ENCODE measurements at regions not wholly inside any gene's neighbourhood (a gene's known extent, or its start where the extent isn't known, plus 50 kb on each side); places are given as distances from the start of the nearest gene placed in this dataset.

GRCh38 chr2:155528034-155528433, 804.5 kb downstream of the NR4A2 start:
- no peak for TF ChIP-seq CTCF (IDR thresholded peaks at IDR 0.05)

GRCh38 chr2:155525199-155525598, 807.3 kb downstream of the NR4A2 start:
- no peak for DNase-seq
- H3K27ac Mint-ChIP-seq, result no peak overlapping the region
- no peaks in the 10 kb centered on the region for H3K9me3 Mint-ChIP-seq
- no peaks in the 10 kb centered on the region for H3K36me3 Mint-ChIP-seq (ENCODE audit: low read depth)
- TF ChIP-seq CTCF (IDR thresholded peaks at IDR 0.05), result no peak
- no peak overlapping the region for H3K4me3 Mint-ChIP-seq
- peaks cover 4% of the 10 kb centered on the region for H3K27me3 Mint-ChIP-seq (ENCODE audit: low read depth, poor library complexity)
- H3K4me1 Mint-ChIP-seq, result no peaks in the 10 kb centered on the region

More at GRCh38 chr2:155528034-155528433, 804.5 kb downstream of the NR4A2 start:
- Mint-ChIP-seq H3K4me3 (no peak overlapping the region), H3K36me3 (ENCODE audit: low read depth) (no peaks in the 10 kb centered on the region), H3K27ac (no peak overlapping the region), H3K4me1 (no peaks in the 10 kb centered on the region), H3K27me3 (ENCODE audit: low read depth, poor library complexity) (peaks cover 4% of the 10 kb centered on the region), H3K9me3 (no peaks in the 10 kb centered on the region)
- no peak for DNase-seq

GRCh38 chr2:155519529-155520130, 812.9 kb downstream of the NR4A2 start:
- no peaks in the 10 kb centered on the region for H3K4me1 Mint-ChIP-seq
- no peak for TF ChIP-seq CTCF (IDR thresholded peaks at IDR 0.05)
- H3K4me3 Mint-ChIP-seq, result no peak overlapping the region
- DNase-seq, result no peak
- H3K27me3 Mint-ChIP-seq (ENCODE audit: low read depth, poor library complexity), result peaks cover 2% of the 10 kb centered on the region
- no peak overlapping the region for H3K27ac Mint-ChIP-seq
- H3K9me3 Mint-ChIP-seq, result no peaks in the 10 kb centered on the region
- no peaks in the 10 kb centered on the region for H3K36me3 Mint-ChIP-seq (ENCODE audit: low read depth)

GRCh38 chr2:155518094-155518493, 814.4 kb downstream of the NR4A2 start:
- no peaks in the 10 kb centered on the region for H3K27me3 Mint-ChIP-seq (ENCODE audit: low read depth, poor library complexity)
- H3K27ac Mint-ChIP-seq, result no peak overlapping the region
- H3K9me3 Mint-ChIP-seq, result no peaks in the 10 kb centered on the region
- TF ChIP-seq CTCF (IDR thresholded peaks at IDR 0.05), result no peak
- H3K4me3 Mint-ChIP-seq, result no peak overlapping the region
- H3K4me1 Mint-ChIP-seq, result no peaks in the 10 kb centered on the region
- no peak for DNase-seq
- H3K36me3 Mint-ChIP-seq (ENCODE audit: low read depth), result no peaks in the 10 kb centered on the region

GRCh38 chr2:155517362-155517761, 815.2 kb downstream of the NR4A2 start:
- Mint-ChIP-seq H3K4me1 (no peaks in the 10 kb centered on the region), H3K27ac (no peak overlapping the region), H3K27me3 (ENCODE audit: low read depth, poor library complexity) (no peaks in the 10 kb centered on the region), H3K9me3 (no peaks in the 10 kb centered on the region), H3K36me3 (ENCODE audit: low read depth) (no peaks in the 10 kb centered on the region), H3K4me3 (no peak overlapping the region)
- no peak for DNase-seq
- no peak for TF ChIP-seq CTCF (IDR thresholded peaks at IDR 0.05)

GRCh38 chr2:155513248-155513647, 814.8 kb downstream of the KCNJ3 start:
- Mint-ChIP-seq H3K9me3 (no peaks in the 10 kb centered on the region), H3K4me3 (no peak overlapping the region), H3K4me1 (no peaks in the 10 kb centered on the region), H3K36me3 (ENCODE audit: low read depth) (no peaks in the 10 kb centered on the region), H3K27ac (no peak overlapping the region), H3K27me3 (ENCODE audit: low read depth, poor library complexity) (no peaks in the 10 kb centered on the region)
- no peak for TF ChIP-seq CTCF (IDR thresholded peaks at IDR 0.05)
- DNase-seq, result no peak
